GM12865 (cell line): ENCODE measurements at regions not wholly inside any gene's neighbourhood (a gene's known extent, or its start where the extent isn't known, plus 50 kb on each side); places are given as distances from the start of the nearest gene placed in this dataset.

Source experiments
- DNase-seq: peaks from one replicate; pipeline ENCODE4 v3.0.0; 2010; ENCODE audit warnings: low read depth
- H3K4me3 ChIP-seq: 2 replicates; pipeline ENCODE4 v1.5.1; 2011; ENCODE audit warnings: mild to moderate bottlenecking, low read depth, low read length, control low read depth
- CTCF ChIP-seq: IDR thresholded peaks from 2 replicates; pipeline ENCODE4 v1.5.1; 2011; ENCODE audit warnings: low read length, control low read depth, low read depth, inconsistent platforms; ENCODE audit not compliant: insufficient read depth; ENCODE audit errors: missing control alignments

GRCh38 chr6:106772270-106773142, 143.1 kb downstream of the QRSL1 start:
- DNase-seq = peak; percentile 27
- TF ChIP-seq CTCF = no peak
- no peak overlapping the region for H3K4me3 ChIP-seq

- no peak for TF ChIP-seq CTCF
- DNase-seq = no peak
- no peak overlapping the region for H3K4me3 ChIP-seq
Observed at GRCh38 chr6:106771822-106772221, 142.4 kb downstream of the QRSL1 start.

- H3K4me3 ChIP-seq = no peak overlapping the region
- DNase-seq = no peak
- no peak for TF ChIP-seq CTCF
Observed at GRCh38 chr6:106770663-106771062, 141.3 kb downstream of the QRSL1 start.

GRCh38 chr6:106770081-106770480, 140.7 kb downstream of the QRSL1 start:
- no peak for DNase-seq

GRCh38 chr6:106767271-106767670, 137.9 kb downstream of the QRSL1 start:
- no peak overlapping the region for H3K4me3 ChIP-seq
- TF ChIP-seq CTCF = no peak
- no peak for DNase-seq

More at GRCh38 chr6:106770081-106770480, 140.7 kb downstream of the QRSL1 start:
- TF ChIP-seq CTCF = no peak
- no peak overlapping the region for H3K4me3 ChIP-seq

GRCh38 chr6:106766201-106766600, 136.8 kb downstream of the QRSL1 start:
- no peak for DNase-seq
- no peak overlapping the region for H3K4me3 ChIP-seq

More at GRCh38 chr6:106766201-106766600, 136.8 kb downstream of the QRSL1 start:
- TF ChIP-seq CTCF = no peak
